ENCODE measurements at regions not wholly inside any gene's neighbourhood (a gene's known extent, or its start where the extent isn't known, plus 50 kb on each side); places are given as distances from the start of the nearest gene placed in this dataset.

DNA sequence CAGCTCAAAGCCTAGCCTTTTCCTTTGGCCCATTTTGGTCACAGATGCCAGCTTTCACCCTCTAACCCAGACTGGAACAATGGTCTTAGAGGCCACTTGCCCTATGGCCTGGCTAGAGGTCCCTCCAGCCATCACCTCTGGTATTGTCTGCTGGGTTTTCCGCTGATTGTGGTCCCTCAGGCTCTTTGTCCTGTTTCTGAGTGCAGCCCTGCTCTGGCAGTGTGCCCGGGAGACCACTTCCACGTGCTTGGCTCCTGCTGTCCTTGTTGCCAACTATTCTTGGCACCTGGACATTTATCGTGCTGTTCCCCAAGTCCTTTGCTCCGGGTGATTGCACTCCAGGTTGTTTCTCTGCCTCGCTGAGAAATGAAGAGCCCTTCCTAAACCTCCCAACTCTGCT lies 53.3 kb upstream of the FAM180A start:
- no peak overlapping the region for H3K4me2 ChIP-seq (ENCODE audit: insufficient read depth in 1 of 2, low read depth in 2 of 2, low read length in 2 of 2)
- no peak overlapping the region for H4K8ac ChIP-seq (ENCODE audit: extremely low read depth, insufficient read depth, low read length)
- POLR2A ChIA-PET (ENCODE audit: partially characterized antibody), result no interaction called here
- H2BK5ac ChIP-seq (ENCODE audit: low read depth, low read length), result no peak overlapping the region
- H3K56ac ChIP-seq (replicated peaks; ENCODE audit: insufficient read length, low read depth, low read length), result no peak overlapping the region
- H3K27ac ChIP-seq (ENCODE audit: low read depth, low read length), result no peak overlapping the region
- no peaks in the 10 kb centered on the region; a peak in 1 of 7 replicates for H3K27me3 ChIP-seq (replicated peaks in 1 of 4; ENCODE audit: control insufficient read depth in 3 of 4, extremely low read depth in 1 of 4, insufficient read depth in 3 of 4, low read length in 3 of 4)
- no peak overlapping the region for H4K91ac ChIP-seq (replicated peaks; ENCODE audit: insufficient read length, low read length)
- no peak overlapping the region for H3K14ac ChIP-seq (ENCODE audit: insufficient read length)
- H3K4me3 ChIP-seq (ENCODE audit: extremely low read depth in 1 of 4, insufficient read depth in 2 of 4, low read depth in 3 of 4, low read length in 4 of 4), result no peak overlapping the region
- H3K4ac ChIP-seq (replicated peaks; ENCODE audit: insufficient read length, low read depth, low read length), result no peak overlapping the region
- no peak overlapping the region for H3K18ac ChIP-seq (ENCODE audit: extremely low read depth, low read length)
- no peaks in the 10 kb centered on the region for H3K79me2 ChIP-seq (ENCODE audit: control insufficient read depth in 1 of 2, insufficient read depth in 2 of 2, low read length in 2 of 2)
- H2AK5ac ChIP-seq (ENCODE audit: low read depth, low read length), result no peak overlapping the region
- H3K23ac ChIP-seq (ENCODE audit: insufficient read length), result no peak overlapping the region
- H2BK20ac ChIP-seq (ENCODE audit: low read length), result no peak overlapping the region
- H3K79me1 ChIP-seq (ENCODE audit: low read depth, low read length), result no peaks in the 10 kb centered on the region
- H3K23me2 ChIP-seq (ENCODE audit: low read depth, low read length), result no peaks in the 10 kb centered on the region
- WGBS, 2 experiments (ENCODE audit: extremely low coverage in 1 of 2, insufficient coverage in 1 of 2, insufficient read length in 1 of 2, insufficient replicate concordance in 2 of 2, low coverage in 1 of 2, low lambda C conversion rate in 2 of 2, missing lambda C conversion rate in 1 of 2), result 95% methylated on average over 6 of the region's 6 CpGs; no CpG with 5 or more reads in 1 of the 2 experiments
- peak overlapping the region; percentile 29; the same call in 1 of the 2 replicates for H2BK12ac ChIP-seq (ENCODE audit: low read depth, low read length)
- peak overlapping the region; percentile 51; the same call in 1 of the 2 replicates for H2BK15ac ChIP-seq (ENCODE audit: low read length)
- H4K20me1 ChIP-seq (replicated peaks in 1 of 2; ENCODE audit: control insufficient read depth in 1 of 2, insufficient read depth in 2 of 2, low read length in 2 of 2), result no peaks in the 10 kb centered on the region
- no peak overlapping the region for H3K9ac ChIP-seq (replicated peaks in 1 of 4; ENCODE audit: extremely low read depth in 1 of 4, low read depth in 3 of 4, low read length in 3 of 4)
- no peak overlapping the region for H2BK120ac ChIP-seq (replicated peaks; ENCODE audit: low read depth, low read length)
- DNase-seq (ENCODE audit: low read depth in 1 of 2, low spot score in 2 of 2) (no peak), FAIRE-seq (no peak)
- H3K4me1 ChIP-seq (replicated peaks in 1 of 4; ENCODE audit: control insufficient read depth in 3 of 4, insufficient read depth in 4 of 4, low read length in 3 of 4), result peaks cover 0 to 2% (median 2%) of the 10 kb centered on the region in 4 experiments; a peak in 3 of 7 replicates
- no peak overlapping the region for H4K5ac ChIP-seq (ENCODE audit: insufficient read length, low read depth, low read length)
- no peaks in the 10 kb centered on the region for H3K36me3 ChIP-seq (ENCODE audit: control insufficient read depth in 2 of 4, insufficient read depth in 4 of 4, low read length in 3 of 4)
- CTCF ChIA-PET (ENCODE audit: partially characterized antibody), result interaction anchor here (0.7 to 5.2 kb wide), 23 partner anchors 8 to 604 kb away, joined by 3 to 49 read pairs (median 6); no protein-coding TSS in a partner anchor
- H2AFZ ChIP-seq (ENCODE audit: low read length), result no peak overlapping the region
- H3K9me3 ChIP-seq (ENCODE audit: insufficient read depth in 2 of 2, low read depth in 1 of 2, low read length in 1 of 2), result no peaks in the 10 kb centered on the region
- no peak for TF ChIP-seq GTF2F1 (IDR thresholded peaks at IDR 0.05; ENCODE audit: borderline replicate concordance, low read depth, low read length)
- TF ChIP-seq, protein P1, sequence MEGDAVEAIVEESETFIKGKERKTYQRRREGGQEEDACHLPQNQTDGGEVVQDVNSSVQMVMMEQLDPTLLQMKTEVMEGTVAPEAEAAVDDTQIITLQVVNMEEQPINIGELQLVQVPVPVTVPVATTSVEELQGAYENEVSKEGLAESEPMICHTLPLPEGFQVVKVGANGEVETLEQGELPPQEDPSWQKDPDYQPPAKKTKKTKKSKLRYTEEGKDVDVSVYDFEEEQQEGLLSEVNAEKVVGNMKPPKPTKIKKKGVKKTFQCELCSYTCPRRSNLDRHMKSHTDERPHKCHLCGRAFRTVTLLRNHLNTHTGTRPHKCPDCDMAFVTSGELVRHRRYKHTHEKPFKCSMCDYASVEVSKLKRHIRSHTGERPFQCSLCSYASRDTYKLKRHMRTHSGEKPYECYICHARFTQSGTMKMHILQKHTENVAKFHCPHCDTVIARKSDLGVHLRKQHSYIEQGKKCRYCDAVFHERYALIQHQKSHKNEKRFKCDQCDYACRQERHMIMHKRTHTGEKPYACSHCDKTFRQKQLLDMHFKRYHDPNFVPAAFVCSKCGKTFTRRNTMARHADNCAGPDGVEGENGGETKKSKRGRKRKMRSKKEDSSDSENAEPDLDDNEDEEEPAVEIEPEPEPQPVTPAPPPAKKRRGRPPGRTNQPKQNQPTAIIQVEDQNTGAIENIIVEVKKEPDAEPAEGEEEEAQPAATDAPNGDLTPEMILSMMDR (IDR thresholded peaks at IDR 0.05; ENCODE audit: control extremely low read depth in 1 of 3, insufficient read depth in 1 of 3, low read depth in 1 of 3, low read length in 3 of 3), result no peak
- no peak for TF ChIP-seq SP2 (IDR thresholded peaks at IDR 0.05; ENCODE audit: low read length)
- TF ChIP-seq SIRT6 (IDR thresholded peaks at IDR 0.05; ENCODE audit: low read length), result no peak
- no peak for TF ChIP-seq CHD2 (IDR thresholded peaks at IDR 0.05; ENCODE audit: low read length)
- no peak for TF ChIP-seq BACH1 (IDR thresholded peaks at IDR 0.05; ENCODE audit: low read length)
- TF ChIP-seq BCL11A (IDR thresholded peaks at IDR 0.05; ENCODE audit: low read depth in 2 of 2, low read length in 2 of 2), result no peak
- TF ChIP-seq JUND (IDR thresholded peaks at IDR 0.05; ENCODE audit: low read length), result no peak
- TF ChIP-seq BRCA1 (IDR thresholded peaks at IDR 0.05; ENCODE audit: low read depth, low read length), result no peak
- TF ChIP-seq JUN (IDR thresholded peaks at IDR 0.05; ENCODE audit: low read depth, low read length), result no peak
- TF ChIP-seq RFX5 (IDR thresholded peaks at IDR 0.05; ENCODE audit: borderline replicate concordance, low read depth, low read length), result no peak
- TF ChIP-seq, protein P2, sequence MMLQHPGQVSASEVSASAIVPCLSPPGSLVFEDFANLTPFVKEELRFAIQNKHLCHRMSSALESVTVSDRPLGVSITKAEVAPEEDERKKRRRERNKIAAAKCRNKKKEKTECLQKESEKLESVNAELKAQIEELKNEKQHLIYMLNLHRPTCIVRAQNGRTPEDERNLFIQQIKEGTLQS (IDR thresholded peaks at IDR 0.05; ENCODE audit: insufficient read depth, low read depth, low read length), result no peak
- TF ChIP-seq TAF1 (IDR thresholded peaks at IDR 0.05; ENCODE audit: low read depth, low read length), result no peak

Measured in H1 (cell line).